Loucy (cell line): ENCODE measurements at regions not wholly inside any gene's neighbourhood (a gene's known extent, or its start where the extent isn't known, plus 50 kb on each side); places are given as distances from the start of the nearest gene placed in this dataset.

Source experiments
- H2AFZ ChIP-seq: fragments of 200-600 bp; sonication (generic); 2 replicates; pipeline ENCODE4 v1.6.0; 2016; ENCODE audit warnings: antibody characterized with exemption, mild to moderate bottlenecking, low read length, moderate library complexity
- H3F3A ChIP-seq: fragments of 200-600 bp; 2 replicates; pipeline ENCODE4 v1.6.0; 2016; ENCODE audit warnings: antibody characterized with exemption, low read depth, mild to moderate bottlenecking
- H3K27me3 ChIP-seq: fragments of 200-600 bp; sonication (generic); 2 replicates; pipeline ENCODE4 v1.6.1; 2014; ENCODE audit warnings: low read length, mild to moderate bottlenecking; ENCODE audit not compliant: insufficient read depth, poor library complexity, severe bottlenecking
- H3K36me3 ChIP-seq: fragments of 200-600 bp; sonication (generic); 2 replicates; pipeline ENCODE4 v1.6.1; 2016; ENCODE audit warnings: low read length; ENCODE audit not compliant: insufficient read depth
- H3K4me1 ChIP-seq: fragments of 200-600 bp; sonication (generic); 2 replicates; pipeline ENCODE4 v1.5.1; 2014; ENCODE audit warnings: low read length, mild to moderate bottlenecking; ENCODE audit not compliant: insufficient read depth, poor library complexity, severe bottlenecking
- H3K4me2 ChIP-seq: fragments of 200-600 bp; sonication (generic); 2 replicates; pipeline ENCODE4 v1.6.0; 2014; ENCODE audit warnings: antibody characterized with exemption, low read length, low read depth, mild to moderate bottlenecking; ENCODE audit not compliant: poor library complexity, severe bottlenecking
- H3K4me3 ChIP-seq: fragments of 200-600 bp; sonication (generic); 2 replicates; pipeline ENCODE4 v1.5.1; 2014; ENCODE audit warnings: low read length, mild to moderate bottlenecking, mixed read lengths; ENCODE audit not compliant: poor library complexity, severe bottlenecking
- H3K79me2 ChIP-seq: fragments of 200-600 bp; sonication (generic); 2 replicates; pipeline ENCODE4 v1.6.1; 2014; ENCODE audit warnings: low read length; ENCODE audit not compliant: insufficient read depth
- H3K9ac ChIP-seq: fragments of 200-600 bp; sonication (generic); 2 replicates; pipeline ENCODE4 v1.6.0; 2014; ENCODE audit warnings: mild to moderate bottlenecking, low read depth, low read length, moderate library complexity; ENCODE audit not compliant: poor library complexity, severe bottlenecking
- H3K9me2 ChIP-seq: fragments of 200-600 bp; sonication (generic); replicated peaks from 2 replicates; pipeline ENCODE4 v1.6.1; 2016; ENCODE audit warnings: low read depth, low read length, mixed read lengths
- H3K9me3 ChIP-seq: fragments of 200-600 bp; sonication (generic); 2 replicates; pipeline ENCODE4 v1.6.1; 2014; ENCODE audit warnings: mild to moderate bottlenecking, antibody characterized with exemption, low read length, low read depth; ENCODE audit not compliant: insufficient read depth
- H4K20me1 ChIP-seq: fragments of 200-600 bp; sonication (generic); 2 replicates; pipeline ENCODE4 v1.6.0; 2014; ENCODE audit warnings: antibody characterized with exemption, low read length, mild to moderate bottlenecking; ENCODE audit not compliant: insufficient read depth, poor library complexity, severe bottlenecking
- EZH2phosphoT487 ChIP-seq: fragments of 200-600 bp; IDR thresholded peaks from 2 replicates; pipeline ENCODE4 v1.6.1; 2018; ENCODE audit warnings: antibody characterized with exemption, mild to moderate bottlenecking, moderate library complexity, borderline replicate concordance
- TF ChIP-seq, protein P1 (sequence below): fragments of 200-600 bp; sonication (generic); conservative IDR thresholded peaks from 2 replicates; pipeline ENCODE4 v1.5.1; 2014; ENCODE audit warnings: mild to moderate bottlenecking, antibody characterized with exemption, low read length

DNA sequence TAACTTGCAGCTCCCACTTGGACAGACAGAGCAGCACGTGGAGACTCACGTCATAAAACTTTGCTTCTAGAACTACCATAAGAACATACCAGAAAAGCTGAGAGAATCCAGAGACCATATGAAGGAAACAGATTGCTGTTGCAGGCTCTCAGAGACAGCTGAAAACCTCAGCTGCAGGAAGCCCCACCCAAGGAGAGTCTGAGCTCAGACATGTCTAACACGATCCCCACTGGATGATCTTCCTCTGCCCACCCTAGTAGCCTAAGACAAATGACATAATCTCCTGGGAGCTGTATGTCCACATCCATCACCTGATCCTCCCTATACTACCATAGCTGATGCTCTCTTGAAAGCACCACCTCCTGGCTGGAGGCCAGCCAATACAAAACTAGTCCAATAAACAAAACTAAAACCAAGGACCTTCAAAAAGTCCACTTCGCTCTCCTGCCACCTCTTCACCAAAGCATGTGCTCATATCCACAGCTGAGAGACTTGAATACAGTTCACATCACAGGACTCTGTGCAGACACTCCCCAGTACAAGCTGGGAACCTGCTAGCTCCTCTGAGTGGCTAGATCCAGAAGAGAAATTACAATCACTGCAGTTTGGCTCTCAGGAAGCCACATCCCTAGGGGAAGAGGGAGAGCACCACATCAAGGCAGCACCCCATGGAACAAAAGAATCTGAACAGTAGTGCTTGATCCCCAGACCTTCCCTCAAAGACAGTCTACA is 257.4 kb downstream of the TRIM36 start:
- Histone ChIP-seq H3K4me3 (no peak overlapping the region), H3K4me1 (no peaks in the 10 kb centered on the region), H3K79me2 (no peaks in the 10 kb centered on the region), H3K27me3 (no peaks in the 10 kb centered on the region), H3K9me3 (no peaks in the 10 kb centered on the region), H2AFZ (no peak overlapping the region), H3K9ac (no peak overlapping the region), H3K4me2 (no peak overlapping the region), H3K9me2 (no peaks in the 10 kb centered on the region), H3K36me3 (no peaks in the 10 kb centered on the region), H4K20me1 (no peaks in the 10 kb centered on the region), H3F3A (no peaks in the 10 kb centered on the region)
- no peak for TF ChIP-seq EZH2phosphoT487
- TF ChIP-seq, protein P1, sequence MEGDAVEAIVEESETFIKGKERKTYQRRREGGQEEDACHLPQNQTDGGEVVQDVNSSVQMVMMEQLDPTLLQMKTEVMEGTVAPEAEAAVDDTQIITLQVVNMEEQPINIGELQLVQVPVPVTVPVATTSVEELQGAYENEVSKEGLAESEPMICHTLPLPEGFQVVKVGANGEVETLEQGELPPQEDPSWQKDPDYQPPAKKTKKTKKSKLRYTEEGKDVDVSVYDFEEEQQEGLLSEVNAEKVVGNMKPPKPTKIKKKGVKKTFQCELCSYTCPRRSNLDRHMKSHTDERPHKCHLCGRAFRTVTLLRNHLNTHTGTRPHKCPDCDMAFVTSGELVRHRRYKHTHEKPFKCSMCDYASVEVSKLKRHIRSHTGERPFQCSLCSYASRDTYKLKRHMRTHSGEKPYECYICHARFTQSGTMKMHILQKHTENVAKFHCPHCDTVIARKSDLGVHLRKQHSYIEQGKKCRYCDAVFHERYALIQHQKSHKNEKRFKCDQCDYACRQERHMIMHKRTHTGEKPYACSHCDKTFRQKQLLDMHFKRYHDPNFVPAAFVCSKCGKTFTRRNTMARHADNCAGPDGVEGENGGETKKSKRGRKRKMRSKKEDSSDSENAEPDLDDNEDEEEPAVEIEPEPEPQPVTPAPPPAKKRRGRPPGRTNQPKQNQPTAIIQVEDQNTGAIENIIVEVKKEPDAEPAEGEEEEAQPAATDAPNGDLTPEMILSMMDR = no peak

- Histone ChIP-seq H3K4me2 (no peak overlapping the region), H3K27me3 (no peaks in the 10 kb centered on the region), H3K9me3 (no peaks in the 10 kb centered on the region), H3K9me2 (no peaks in the 10 kb centered on the region), H3K36me3 (no peaks in the 10 kb centered on the region), H3F3A (no peaks in the 10 kb centered on the region), H3K4me1 (no peaks in the 10 kb centered on the region), H2AFZ (no peak overlapping the region), H3K9ac (no peak overlapping the region), H3K4me3 (no peak overlapping the region), H4K20me1 (no peaks in the 10 kb centered on the region), H3K79me2 (no peaks in the 10 kb centered on the region)
- TF ChIP-seq EZH2phosphoT487 = no peak
- TF ChIP-seq, protein P1 = no peak
These were observed 259.0 kb downstream of the TRIM36 start for GRCh38 chr5:114910727-114911126.

DNA sequence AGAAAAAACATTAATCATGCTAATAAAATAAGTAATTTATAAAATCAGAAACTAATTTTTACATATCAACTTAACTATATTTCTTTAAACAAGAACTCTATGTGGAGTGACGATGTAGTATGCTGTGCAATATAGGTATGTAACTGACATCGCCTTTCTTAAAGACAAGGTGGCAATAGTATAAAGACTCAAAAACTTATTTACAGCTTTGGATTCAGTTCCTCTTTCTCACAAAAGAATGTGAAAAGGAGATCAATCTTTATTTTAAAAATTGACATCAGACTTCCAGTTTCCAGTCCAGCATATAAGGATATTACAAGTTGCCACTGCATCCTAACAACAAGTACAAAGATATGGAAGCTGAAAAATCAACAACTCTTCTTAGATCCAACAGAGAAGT is 260.3 kb downstream of the TRIM36 start:
- no peaks in the 10 kb centered on the region for H4K20me1 ChIP-seq
- no peaks in the 10 kb centered on the region for H3K79me2 ChIP-seq
- H2AFZ ChIP-seq = no peak overlapping the region
- H3F3A ChIP-seq = no peaks in the 10 kb centered on the region
- H3K9me3 ChIP-seq = no peaks in the 10 kb centered on the region
- no peak overlapping the region for H3K4me3 ChIP-seq
- H3K4me1 ChIP-seq = no peaks in the 10 kb centered on the region
- TF ChIP-seq, protein P1 = no peak
- TF ChIP-seq EZH2phosphoT487 = no peak
- no peaks in the 10 kb centered on the region for H3K9me2 ChIP-seq
- no peaks in the 10 kb centered on the region for H3K27me3 ChIP-seq
- no peaks in the 10 kb centered on the region for H3K36me3 ChIP-seq
- H3K4me2 ChIP-seq = no peak overlapping the region
- H3K9ac ChIP-seq = no peak overlapping the region
